GM19328 (cell line): ENCODE measurements at regions not wholly inside any gene's neighbourhood (a gene's known extent, or its start where the extent isn't known, plus 50 kb on each side); places are given as distances from the start of the nearest gene placed in this dataset.

ENCODE experiments used
- ATAC-seq: cut with Tn5 transposase; IDR thresholded peaks from one replicate; pipeline ENCODE4 v1.9.1; 2021; ENCODE audit warnings: mild to moderate bottlenecking, moderate library complexity; ENCODE audit not compliant: unreplicated experiment

- no peak for ATAC-seq
These were observed 106.7 kb upstream of the SLC28A3 start for GRCh38 chr9:84447305-84447704.

- ATAC-seq: no peak
These were observed 109.5 kb upstream of the SLC28A3 start for GRCh38 chr9:84450029-84450428.

GRCh38 chr9:84456527-84456926, 116.0 kb upstream of the SLC28A3 start:
- no peak for ATAC-seq

GRCh38 chr9:84460695-84461094, 120.1 kb upstream of the SLC28A3 start:
- no peak for ATAC-seq

GRCh38 chr9:84463272-84463671, 122.7 kb upstream of the SLC28A3 start:
- no peak for ATAC-seq

GRCh38 chr9:84466580-84467285, 126.2 kb upstream of the SLC28A3 start:
- ATAC-seq: no peak

GRCh38 chr9:84471816-84472215, 131.3 kb upstream of the SLC28A3 start:
- ATAC-seq: no peak

- no peak for ATAC-seq
These were observed 138.4 kb upstream of the SLC28A3 start for GRCh38 chr9:84478996-84479395.

- ATAC-seq: no peak
These were observed 139.5 kb upstream of the SLC28A3 start for GRCh38 chr9:84480071-84480470.

- ATAC-seq: no peak
These were observed 140.7 kb upstream of the SLC28A3 start for GRCh38 chr9:84481231-84481630.

- no peak for ATAC-seq
These were observed 141.2 kb upstream of the SLC28A3 start for GRCh38 chr9:84481636-84482218.

GRCh38 chr9:84482607-84483006, 142.0 kb upstream of the SLC28A3 start:
- no peak for ATAC-seq

- no peak for ATAC-seq
These were observed 143.6 kb upstream of the SLC28A3 start for GRCh38 chr9:84484172-84484571.

- no peak for ATAC-seq
These were observed 145.0 kb upstream of the SLC28A3 start for GRCh38 chr9:84485539-84485938.

- no peak for ATAC-seq
These were observed 146.1 kb upstream of the SLC28A3 start for GRCh38 chr9:84486663-84487062.

GRCh38 chr9:84490206-84490841, 149.8 kb upstream of the SLC28A3 start:
- no peak for ATAC-seq

GRCh38 chr9:84490842-84491325, 150.3 kb upstream of the SLC28A3 start:
- ATAC-seq: no peak

GRCh38 chr9:84492366-84493159, 152.0 kb upstream of the SLC28A3 start:
- no peak for ATAC-seq

GRCh38 chr9:84493284-84493947, 152.9 kb upstream of the SLC28A3 start:
- ATAC-seq: no peak

GRCh38 chr9:84499969-84500582, 159.5 kb upstream of the SLC28A3 start:
- no peak for ATAC-seq
